ENCODE measurements at regions not wholly inside any gene's neighbourhood (a gene's known extent, or its start where the extent isn't known, plus 50 kb on each side); places are given as distances from the start of the nearest gene placed in this dataset.

DNA sequence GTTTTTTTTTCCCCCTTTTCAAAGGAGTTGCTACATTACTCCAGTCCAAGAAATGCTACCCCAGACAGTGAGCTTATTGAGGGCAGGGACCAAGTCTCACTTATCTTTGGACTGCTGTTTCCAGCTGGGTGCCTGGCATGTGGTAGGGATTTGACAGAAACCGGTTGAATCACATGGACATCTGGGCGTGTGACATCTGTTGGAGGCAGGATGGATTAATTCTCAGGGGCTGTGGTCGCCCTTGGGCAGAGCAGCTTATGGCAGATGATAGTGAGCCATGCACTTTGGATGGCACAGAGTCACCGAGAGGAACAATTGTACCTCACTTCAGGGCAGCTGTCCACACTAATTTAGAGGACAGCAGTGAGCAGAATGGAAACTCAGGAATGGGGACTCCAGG lies 254.6 kb upstream of the ID2 start:
- TF ChIP-seq POLR2AphosphoS5 (IDR thresholded peaks at IDR 0.05; ENCODE audit: low read depth, low read length) (no peak), REST (IDR thresholded peaks at IDR 0.05; ENCODE audit: insufficient read depth in 1 of 2, low read depth in 2 of 2, low read length in 2 of 2) (no peak), TAF1 (IDR thresholded peaks at IDR 0.05; ENCODE audit: borderline replicate concordance, insufficient read depth, low read length) (no peak), SIN3A (IDR thresholded peaks at IDR 0.05; ENCODE audit: borderline replicate concordance, insufficient read depth, low read length) (no peak)
